Thyroid gland (tissue), 4 donors: ENCODE measurements at regions not wholly inside any gene's neighbourhood (a gene's known extent, or its start where the extent isn't known, plus 50 kb on each side); places are given as distances from the start of the nearest gene placed in this dataset.
"Not testable (repeated sequence)": the region's sequence is repeated elsewhere in the genome, so short reads cannot be mapped to it uniquely, and the experiment has no call there.

Source experiments
- POLR2A ChIP-seq, 2 donors: fragments of 450-650 bp; IDR thresholded peaks; one replicate each; pipeline ENCODE4 v1.6.1; 2017; ENCODE audit warnings: antibody characterized with exemption in 2 of 2, mild to moderate bottlenecking in 2 of 2, moderate library complexity in 1 of 2
- TF ChIP-seq, protein P1 (sequence below), 6 experiments: fragments of 200-600 bp in 3 of 6; fragments of 450-650 bp in 3 of 6; sonication (generic) in 3 of 6; IDR thresholded peaks; one replicate each; pipeline ENCODE4 v1.5.1; 2016 to 2019; ENCODE audit warnings: antibody characterized with exemption in 6 of 6, mild to moderate bottlenecking in 2 of 6, inconsistent platforms in 1 of 6, moderate library complexity in 1 of 6

DNA sequence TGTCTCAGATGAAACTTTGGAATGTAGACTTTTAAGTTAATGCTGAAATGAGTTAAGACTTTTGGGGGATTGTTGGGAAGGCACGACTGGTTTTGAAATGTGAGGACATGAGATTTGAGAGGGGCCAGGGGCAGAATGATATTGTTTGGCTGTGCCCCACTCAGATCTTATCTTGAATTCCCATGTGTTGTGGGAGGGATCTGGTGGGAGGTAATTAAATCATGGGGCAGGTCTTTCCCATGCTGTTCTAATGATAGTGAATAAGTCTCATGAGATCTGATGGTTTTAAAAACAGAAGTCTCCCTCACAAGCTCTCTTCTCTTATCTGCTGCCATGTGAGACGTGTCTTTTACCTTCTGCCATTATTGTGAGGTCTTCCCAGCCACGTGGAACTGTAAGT is 127.6 kb upstream of the MGAT4C start:
- TF ChIP-seq, protein P1, sequence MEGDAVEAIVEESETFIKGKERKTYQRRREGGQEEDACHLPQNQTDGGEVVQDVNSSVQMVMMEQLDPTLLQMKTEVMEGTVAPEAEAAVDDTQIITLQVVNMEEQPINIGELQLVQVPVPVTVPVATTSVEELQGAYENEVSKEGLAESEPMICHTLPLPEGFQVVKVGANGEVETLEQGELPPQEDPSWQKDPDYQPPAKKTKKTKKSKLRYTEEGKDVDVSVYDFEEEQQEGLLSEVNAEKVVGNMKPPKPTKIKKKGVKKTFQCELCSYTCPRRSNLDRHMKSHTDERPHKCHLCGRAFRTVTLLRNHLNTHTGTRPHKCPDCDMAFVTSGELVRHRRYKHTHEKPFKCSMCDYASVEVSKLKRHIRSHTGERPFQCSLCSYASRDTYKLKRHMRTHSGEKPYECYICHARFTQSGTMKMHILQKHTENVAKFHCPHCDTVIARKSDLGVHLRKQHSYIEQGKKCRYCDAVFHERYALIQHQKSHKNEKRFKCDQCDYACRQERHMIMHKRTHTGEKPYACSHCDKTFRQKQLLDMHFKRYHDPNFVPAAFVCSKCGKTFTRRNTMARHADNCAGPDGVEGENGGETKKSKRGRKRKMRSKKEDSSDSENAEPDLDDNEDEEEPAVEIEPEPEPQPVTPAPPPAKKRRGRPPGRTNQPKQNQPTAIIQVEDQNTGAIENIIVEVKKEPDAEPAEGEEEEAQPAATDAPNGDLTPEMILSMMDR (IDR thresholded peaks at IDR 0.05), result not testable (repeated sequence)
- not testable (repeated sequence) for TF ChIP-seq POLR2A (IDR thresholded peaks at IDR 0.05)
